Hematopoietic multipotent progenitor cell treated with erythropoietin and hydrocortisone succinate and interleukin-3 and kit ligand, for 15 days (in vitro differentiated cells): ENCODE measurements at regions not wholly inside any gene's neighbourhood (a gene's known extent, or its start where the extent isn't known, plus 50 kb on each side); places are given as distances from the start of the nearest gene placed in this dataset.

ENCODE experiments used
- DNase-seq: peaks from one replicate; pipeline ENCODE4 v3.0.0-alpha.2; 2015; ENCODE audit warnings: low spot score

- no peak for DNase-seq
Measured at GRCh38 chr11:91860661-91861060, 364.0 kb upstream of the FAT3 start.

GRCh38 chr11:91859666-91860065 lies 365.0 kb upstream of the FAT3 start:
- no peak for DNase-seq

- DNase-seq = no peak
Measured at GRCh38 chr11:91857179-91857578, 367.4 kb upstream of the FAT3 start.

GRCh38 chr11:91854780-91855179 lies 369.8 kb upstream of the FAT3 start:
- DNase-seq = no peak

- DNase-seq = no peak
Measured at GRCh38 chr11:91854171-91854570, 370.4 kb upstream of the FAT3 start.

GRCh38 chr11:91851908-91852307 lies 372.7 kb upstream of the FAT3 start:
- DNase-seq = no peak

GRCh38 chr11:91850533-91851275 lies 373.9 kb upstream of the FAT3 start:
- no peak for DNase-seq

GRCh38 chr11:91850021-91850420 lies 374.6 kb upstream of the FAT3 start:
- DNase-seq = no peak

GRCh38 chr11:91846649-91847048 lies 378.0 kb upstream of the FAT3 start:
- DNase-seq = no peak

- no peak for DNase-seq
Measured at GRCh38 chr11:91846002-91846401, 378.6 kb upstream of the FAT3 start.

- no peak for DNase-seq
Measured at GRCh38 chr11:91840640-91841240, 383.9 kb upstream of the FAT3 start.

- DNase-seq = no peak
Measured at GRCh38 chr11:91837411-91838330, 386.9 kb upstream of the FAT3 start.

- DNase-seq = no peak
Measured at GRCh38 chr11:91835051-91835560, 389.5 kb upstream of the FAT3 start.

GRCh38 chr11:91828901-91829300 lies 395.7 kb upstream of the FAT3 start:
- DNase-seq = no peak

GRCh38 chr11:91825777-91826176 lies 398.8 kb upstream of the FAT3 start:
- no peak for DNase-seq

- no peak for DNase-seq
Measured at GRCh38 chr11:91823252-91823830, 401.3 kb upstream of the FAT3 start.

- no peak for DNase-seq
Measured at GRCh38 chr11:91822805-91823204, 401.8 kb upstream of the FAT3 start.

- DNase-seq = no peak
Measured at GRCh38 chr11:91820709-91821108, 403.9 kb upstream of the FAT3 start.

- DNase-seq = no peak
Measured at GRCh38 chr11:91819777-91820176, 404.8 kb upstream of the FAT3 start.

- no peak for DNase-seq
Measured at GRCh38 chr11:91819195-91819594, 405.4 kb upstream of the FAT3 start.

GRCh38 chr11:91817996-91818395 lies 406.6 kb upstream of the FAT3 start:
- DNase-seq = no peak

GRCh38 chr11:91813263-91813662 lies 411.4 kb upstream of the FAT3 start:
- no peak for DNase-seq
